ENCODE measurements at regions not wholly inside any gene's neighbourhood (a gene's known extent, or its start where the extent isn't known, plus 50 kb on each side); places are given as distances from the start of the nearest gene placed in this dataset.

DNA sequence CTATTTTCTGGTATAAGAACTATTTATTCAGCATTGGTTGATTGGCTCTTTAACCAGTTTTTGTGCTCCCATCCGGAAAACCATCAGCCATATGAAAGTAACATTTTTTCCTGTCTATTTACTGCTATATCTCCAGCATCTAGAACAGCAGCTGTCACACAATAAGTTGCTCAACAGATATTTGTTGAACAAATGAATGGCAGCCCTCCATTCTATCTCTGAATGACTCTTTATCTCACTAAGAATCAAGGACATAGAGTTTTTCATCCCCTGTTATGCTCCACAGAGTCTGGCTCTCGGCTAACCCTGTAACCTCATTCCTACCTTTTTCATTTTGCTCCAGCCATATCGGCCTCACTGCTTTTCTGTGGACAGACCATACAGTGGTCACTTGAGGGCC lies 145.5 kb downstream of the SLITRK6 start:
- TF ChIP-seq, protein P1, sequence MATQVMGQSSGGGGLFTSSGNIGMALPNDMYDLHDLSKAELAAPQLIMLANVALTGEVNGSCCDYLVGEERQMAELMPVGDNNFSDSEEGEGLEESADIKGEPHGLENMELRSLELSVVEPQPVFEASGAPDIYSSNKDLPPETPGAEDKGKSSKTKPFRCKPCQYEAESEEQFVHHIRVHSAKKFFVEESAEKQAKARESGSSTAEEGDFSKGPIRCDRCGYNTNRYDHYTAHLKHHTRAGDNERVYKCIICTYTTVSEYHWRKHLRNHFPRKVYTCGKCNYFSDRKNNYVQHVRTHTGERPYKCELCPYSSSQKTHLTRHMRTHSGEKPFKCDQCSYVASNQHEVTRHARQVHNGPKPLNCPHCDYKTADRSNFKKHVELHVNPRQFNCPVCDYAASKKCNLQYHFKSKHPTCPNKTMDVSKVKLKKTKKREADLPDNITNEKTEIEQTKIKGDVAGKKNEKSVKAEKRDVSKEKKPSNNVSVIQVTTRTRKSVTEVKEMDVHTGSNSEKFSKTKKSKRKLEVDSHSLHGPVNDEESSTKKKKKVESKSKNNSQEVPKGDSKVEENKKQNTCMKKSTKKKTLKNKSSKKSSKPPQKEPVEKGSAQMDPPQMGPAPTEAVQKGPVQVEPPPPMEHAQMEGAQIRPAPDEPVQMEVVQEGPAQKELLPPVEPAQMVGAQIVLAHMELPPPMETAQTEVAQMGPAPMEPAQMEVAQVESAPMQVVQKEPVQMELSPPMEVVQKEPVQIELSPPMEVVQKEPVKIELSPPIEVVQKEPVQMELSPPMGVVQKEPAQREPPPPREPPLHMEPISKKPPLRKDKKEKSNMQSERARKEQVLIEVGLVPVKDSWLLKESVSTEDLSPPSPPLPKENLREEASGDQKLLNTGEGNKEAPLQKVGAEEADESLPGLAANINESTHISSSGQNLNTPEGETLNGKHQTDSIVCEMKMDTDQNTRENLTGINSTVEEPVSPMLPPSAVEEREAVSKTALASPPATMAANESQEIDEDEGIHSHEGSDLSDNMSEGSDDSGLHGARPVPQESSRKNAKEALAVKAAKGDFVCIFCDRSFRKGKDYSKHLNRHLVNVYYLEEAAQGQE (IDR thresholded peaks at IDR 0.05; ENCODE audit: insufficient read depth in 1 of 2, low read depth in 2 of 2, low read length in 2 of 2), result no peak
- TF ChIP-seq TAF1 (IDR thresholded peaks at IDR 0.05; ENCODE audit: borderline replicate concordance, insufficient read depth, low read length) (no peak), POLR2AphosphoS5 (IDR thresholded peaks at IDR 0.05; ENCODE audit: low read depth, low read length) (no peak), SIN3A (IDR thresholded peaks at IDR 0.05; ENCODE audit: borderline replicate concordance, insufficient read depth, low read length) (no peak), FOXP2 (optimal IDR thresholded peaks at IDR 0.05; ENCODE audit: borderline replicate concordance, extremely low read depth, extremely low read length, insufficient read depth) (no peak)
